GM10266 (cell line): ENCODE measurements at regions not wholly inside any gene's neighbourhood (a gene's known extent, or its start where the extent isn't known, plus 50 kb on each side); places are given as distances from the start of the nearest gene placed in this dataset.

Experiments used
- DNase-seq: peaks from one replicate; pipeline ENCODE4 v3.0.0; 2012; ENCODE audit errors: extremely low spot score
- CTCF ChIP-seq: IDR thresholded peaks from 2 replicates; pipeline ENCODE4 v1.5.1; 2012; ENCODE audit warnings: mild to moderate bottlenecking, low read depth; ENCODE audit not compliant: control insufficient read depth, insufficient read depth; ENCODE audit errors: missing control alignments

DNA sequence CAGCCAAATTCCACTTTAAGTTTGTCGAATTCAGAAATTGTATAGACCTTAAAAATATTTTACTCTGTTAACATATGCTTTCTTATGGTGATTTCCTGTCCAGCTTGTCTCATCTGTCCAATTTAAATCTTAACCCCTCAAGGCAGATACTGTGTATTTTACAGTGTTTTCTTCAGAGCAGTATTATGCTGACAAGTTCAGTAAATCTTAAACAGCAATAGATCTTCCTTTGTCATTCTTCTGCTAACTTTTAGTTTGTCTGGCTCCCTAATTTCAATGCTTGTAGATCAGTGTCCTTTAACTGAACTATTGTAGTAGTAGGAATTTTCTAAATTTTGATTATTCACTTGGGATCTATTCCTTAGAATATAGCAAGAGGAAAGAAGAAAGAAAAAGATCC, 52.8 kb upstream of the MEIS1 start:
- DNase-seq = no peak
- TF ChIP-seq CTCF = no peak

DNA sequence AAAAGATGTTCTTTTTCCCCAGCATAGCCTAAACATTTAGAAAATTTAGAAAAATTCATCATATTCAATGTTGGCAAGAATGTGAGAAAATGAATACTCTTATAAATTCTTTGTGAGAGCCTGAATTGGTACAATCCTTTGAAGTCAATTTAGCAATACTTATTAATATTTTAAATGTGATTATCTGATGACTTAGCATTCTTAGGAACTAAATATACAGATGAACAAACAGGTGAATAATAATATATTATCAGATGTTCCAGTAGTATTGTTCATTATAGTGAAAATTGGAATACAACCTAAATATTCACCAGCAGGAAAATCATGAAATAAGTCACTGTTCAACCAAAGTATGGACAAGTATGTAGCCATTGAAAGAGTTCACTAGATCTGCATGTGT, 55.5 kb upstream of the MEIS1 start:
- no peak for TF ChIP-seq CTCF
- no peak for DNase-seq

GRCh38 chr2:66377832-66378231, 57.1 kb upstream of the MEIS1 start:
- DNase-seq = no peak
- TF ChIP-seq CTCF = no peak

GRCh38 chr2:66370824-66371223, 64.1 kb upstream of the MEIS1 start:
- DNase-seq = no peak

GRCh38 chr2:66366619-66367018, 68.3 kb upstream of the MEIS1 start:
- no peak for DNase-seq
- no peak for TF ChIP-seq CTCF

More at GRCh38 chr2:66370824-66371223, 64.1 kb upstream of the MEIS1 start:
- no peak for TF ChIP-seq CTCF

DNA sequence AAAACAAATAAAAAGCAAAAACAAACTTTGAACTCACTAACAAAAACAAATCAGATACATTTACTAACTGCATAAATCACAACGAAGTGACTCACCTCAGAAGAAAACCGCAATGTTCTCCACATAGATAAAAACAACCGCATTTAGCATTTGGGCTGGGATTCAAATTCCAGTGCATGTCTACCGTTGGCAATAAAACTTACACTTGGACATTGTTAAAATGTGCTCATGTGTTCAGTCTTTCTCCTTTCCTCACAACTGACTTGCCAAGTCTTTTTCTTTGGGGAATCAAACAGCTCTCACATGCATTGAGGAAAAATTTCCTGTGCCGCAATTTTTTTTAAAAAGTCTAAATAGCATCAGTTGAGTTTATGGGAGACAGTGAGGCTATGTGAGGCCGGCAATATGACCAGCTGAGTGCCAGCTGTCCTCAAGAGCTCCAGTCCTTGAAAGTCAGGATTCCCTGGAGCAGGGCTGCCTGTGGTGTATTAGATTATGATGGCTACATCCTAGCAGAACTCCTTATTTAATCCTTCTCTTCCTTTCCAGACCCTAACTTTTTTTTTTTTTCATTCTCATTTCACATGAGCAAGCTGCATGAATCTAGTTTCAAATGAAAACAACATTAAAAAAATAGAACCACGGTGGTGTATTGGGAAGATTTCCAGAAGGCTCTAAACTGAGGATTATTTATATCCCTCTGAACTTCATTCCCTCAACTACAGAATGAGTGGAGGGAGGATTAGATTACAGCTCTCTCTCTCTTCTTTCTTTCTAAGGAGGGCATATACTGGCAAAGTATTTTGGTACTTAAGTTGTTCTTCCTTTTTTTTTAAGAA, 70.2 kb upstream of the MEIS1 start:
- no peak for DNase-seq
- TF ChIP-seq CTCF = no peak

DNA sequence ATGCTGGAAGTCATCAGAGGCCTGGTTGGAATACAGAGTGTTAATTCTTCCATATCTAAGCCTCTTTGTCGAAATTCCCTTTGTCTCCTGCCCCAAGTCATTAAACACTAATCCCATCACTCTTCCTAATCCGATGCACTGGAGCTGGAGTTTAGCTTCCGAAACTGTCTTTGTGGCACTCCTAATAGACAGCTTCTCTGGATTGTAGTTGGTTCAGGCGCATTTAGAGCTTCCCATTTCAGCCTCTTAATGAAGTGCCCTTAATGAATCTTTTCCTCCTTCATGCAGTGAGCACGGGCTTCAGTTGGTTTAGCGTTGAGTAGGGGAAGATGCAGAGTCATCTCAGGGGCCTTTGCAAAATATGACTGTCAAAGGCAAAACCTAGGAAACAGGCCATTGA, 72.2 kb upstream of the MEIS1 start:
- no peak for DNase-seq
- TF ChIP-seq CTCF = no peak
